RPMI8226 (cell line): ENCODE measurements at regions not wholly inside any gene's neighbourhood (a gene's known extent, or its start where the extent isn't known, plus 50 kb on each side); places are given as distances from the start of the nearest gene placed in this dataset.
A peak's percentile ranks its signal among the peaks of the same experiment; 100 is the strongest.

Experiments
- DNase-seq: peaks from one replicate; pipeline ENCODE4 v3.0.0-alpha.2; 2015

DNA sequence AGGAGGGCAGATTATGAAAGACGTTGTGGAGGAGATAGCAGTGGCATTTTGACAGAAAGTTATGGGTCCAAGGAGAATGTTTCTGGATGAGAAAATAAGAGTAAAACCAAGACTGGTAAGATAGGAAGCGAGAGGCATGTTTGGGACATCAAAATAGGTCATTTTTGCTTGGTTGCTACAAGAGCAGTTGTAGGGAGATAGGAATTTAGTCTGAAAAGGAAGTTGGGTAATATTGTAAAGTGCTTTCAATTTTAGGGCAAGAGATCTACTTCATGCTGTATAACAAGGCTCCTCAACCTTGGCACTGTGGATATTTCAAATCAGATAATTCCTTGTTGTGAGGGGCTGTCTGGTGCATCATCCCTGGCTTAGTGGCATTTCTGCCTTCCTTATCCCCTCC lies 118.0 kb upstream of the DPH6 start:
- DNase-seq, result no peak

DNA sequence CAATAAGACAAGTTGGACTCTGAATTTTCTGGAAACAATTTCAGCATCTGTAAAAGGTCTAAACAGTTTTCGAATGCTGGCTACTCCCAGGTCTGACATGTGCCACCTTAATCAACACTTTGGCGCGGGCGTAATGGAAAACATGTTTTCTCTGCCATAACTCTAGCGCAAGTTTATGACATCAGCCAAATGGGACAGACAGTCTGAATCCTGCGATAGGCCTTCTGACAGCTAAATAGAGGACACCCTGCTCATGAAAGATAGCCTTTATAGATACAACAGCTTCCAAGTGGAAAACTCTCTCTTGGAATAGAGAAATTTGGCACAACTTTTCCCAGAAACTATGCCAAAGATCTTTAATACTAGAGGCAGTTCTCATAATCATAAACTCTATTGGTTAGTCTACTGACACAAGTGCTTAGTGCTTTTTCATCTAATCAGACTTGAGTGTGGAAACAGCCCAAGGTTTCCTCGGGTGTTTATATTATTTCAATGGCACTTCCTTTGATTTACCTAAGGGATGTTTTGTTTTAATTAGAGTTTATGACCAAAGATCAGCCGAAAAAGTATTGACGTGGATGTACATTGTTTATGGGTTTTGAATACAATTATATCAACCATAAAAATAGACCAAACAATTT lies 120.1 kb upstream of the DPH6 start:
- DNase-seq, result no peak

DNA sequence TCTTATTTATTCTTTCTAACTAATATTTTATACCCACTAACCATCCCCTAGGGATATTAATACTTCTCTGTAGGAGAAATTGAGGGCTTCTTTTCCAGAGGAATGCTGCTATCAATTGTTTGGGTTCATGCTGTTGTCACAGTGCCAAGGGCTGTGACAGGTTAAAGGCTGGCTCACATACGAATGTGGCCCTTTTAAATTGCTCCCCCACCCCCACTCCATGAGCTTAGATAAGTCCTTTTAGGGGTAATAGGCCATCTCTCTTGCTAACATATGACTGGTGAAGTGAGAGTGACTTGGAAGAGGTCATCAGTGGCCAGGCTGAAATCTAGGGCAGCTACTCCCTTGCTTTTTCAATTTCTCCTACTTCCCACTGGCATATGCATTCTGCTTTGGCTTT lies 121.9 kb upstream of the DPH6 start:
- DNase-seq, result no peak

DNA sequence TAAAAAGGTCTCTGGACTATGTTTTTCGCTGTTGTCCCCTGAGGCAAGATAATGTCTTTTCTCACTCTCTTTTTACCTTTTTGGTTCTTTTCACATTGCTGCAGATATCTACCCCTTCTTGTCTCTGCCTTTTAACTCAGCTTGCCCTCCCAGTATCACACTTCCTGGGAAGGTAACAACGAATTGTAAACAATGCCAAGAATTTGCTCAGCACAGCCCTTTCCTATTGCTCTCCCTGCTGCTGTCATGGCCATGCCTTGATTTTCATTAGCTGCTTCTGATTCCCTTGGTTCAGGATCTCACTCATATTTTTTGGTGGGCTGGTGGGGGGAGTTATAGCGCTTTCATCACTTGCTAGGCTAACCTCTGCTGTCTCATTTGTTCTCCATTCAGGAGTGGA lies 123.1 kb upstream of the DPH6 start:
- DNase-seq, result no peak

DNA sequence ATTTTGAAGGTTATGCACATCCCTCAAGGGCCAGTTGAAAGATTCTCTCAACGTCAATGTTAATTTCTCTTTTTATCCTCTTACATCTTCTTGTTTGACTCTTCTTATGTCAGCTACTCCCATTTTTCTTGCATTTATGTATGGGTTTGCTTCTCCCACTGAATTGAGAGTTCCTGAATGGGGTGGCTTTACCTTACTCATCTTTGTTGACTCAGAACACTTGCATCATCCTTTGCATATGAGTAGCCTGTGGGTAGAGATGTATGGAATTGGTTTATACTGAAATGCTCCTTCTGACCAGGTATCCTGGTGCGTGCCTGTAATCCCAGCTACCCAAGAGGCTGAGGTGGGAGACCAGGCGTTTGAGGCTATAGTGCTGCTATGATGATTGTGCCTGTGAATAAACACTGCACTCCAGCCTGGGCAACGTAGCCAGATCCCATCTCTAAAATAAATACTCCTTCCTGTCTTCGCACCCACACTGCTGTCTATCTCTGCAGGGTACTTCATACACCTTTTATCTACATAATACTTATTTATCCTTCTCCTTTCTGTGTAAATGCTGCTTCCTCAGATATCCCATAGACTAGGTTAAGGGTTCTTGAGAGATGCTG lies 123.6 kb upstream of the DPH6 start:
- DNase-seq, result no peak

DNA sequence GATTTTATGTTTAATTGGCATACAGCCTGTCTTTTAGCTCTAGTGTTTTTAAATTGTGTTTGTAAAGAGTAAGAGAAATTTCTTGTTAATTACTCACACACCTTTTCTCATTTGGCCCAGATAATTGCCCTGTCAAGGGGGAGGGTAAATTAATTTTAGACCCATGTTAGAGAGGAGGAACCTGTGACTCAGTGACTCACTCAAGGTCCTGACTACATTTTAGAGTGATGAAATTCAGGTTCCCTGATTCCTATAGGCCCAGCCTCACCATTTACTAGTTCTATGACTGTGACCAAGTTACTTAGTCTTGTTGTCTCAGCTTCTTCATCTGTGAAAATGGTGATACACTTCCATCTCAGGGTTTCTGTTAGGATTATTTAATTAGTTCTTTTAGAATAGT lies 125.2 kb upstream of the DPH6 start:
- DNase-seq, result no peak

DNA sequence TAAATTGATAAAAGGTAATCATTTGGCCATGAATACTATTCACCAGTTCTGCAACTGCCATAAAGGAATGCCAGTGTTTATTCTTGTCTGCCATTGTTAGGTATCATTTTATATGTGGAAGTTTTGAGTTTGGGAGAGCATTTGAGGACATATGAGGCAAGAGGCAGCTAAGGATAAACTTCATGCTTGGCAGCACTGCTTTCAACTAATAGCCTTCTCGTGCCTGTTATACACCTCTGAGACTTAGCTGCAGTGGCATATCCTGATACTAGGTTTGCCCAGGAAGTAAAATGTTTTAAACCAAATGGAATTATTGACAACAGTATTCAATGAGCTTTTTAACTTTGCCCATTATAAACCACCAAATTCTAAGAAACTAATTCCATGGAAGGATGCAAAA lies 126.0 kb upstream of the DPH6 start:
- no peak for DNase-seq

DNA sequence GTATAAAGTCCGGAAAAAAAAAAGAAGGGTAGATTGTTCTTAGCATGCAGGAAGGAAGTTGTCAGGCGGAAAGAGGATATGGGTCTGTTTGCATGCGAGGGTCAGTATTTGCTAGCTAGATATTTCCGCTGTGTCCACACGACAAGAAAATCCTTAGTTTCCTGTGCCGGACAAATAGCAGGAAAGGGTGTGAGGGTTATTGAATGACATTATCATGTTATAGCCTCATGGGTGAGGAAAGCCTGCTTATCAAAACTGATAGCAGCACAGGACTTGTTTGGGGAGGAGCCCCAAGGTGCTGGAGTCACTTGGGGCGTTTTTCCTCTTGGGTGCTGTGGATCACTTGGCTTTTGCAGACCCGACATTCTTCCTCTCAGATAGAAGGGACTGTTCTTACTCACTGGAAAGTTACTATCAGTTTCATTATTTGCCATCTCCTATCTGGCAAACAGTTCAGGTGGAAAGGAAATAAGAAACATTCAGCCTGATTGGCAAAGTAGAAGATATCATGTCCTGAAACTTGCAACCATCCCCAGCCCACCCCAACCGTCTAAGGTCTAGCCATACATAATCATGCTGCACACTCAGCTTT lies 127.2 kb upstream of the DPH6 start:
- DNase-seq, result no peak

DNA sequence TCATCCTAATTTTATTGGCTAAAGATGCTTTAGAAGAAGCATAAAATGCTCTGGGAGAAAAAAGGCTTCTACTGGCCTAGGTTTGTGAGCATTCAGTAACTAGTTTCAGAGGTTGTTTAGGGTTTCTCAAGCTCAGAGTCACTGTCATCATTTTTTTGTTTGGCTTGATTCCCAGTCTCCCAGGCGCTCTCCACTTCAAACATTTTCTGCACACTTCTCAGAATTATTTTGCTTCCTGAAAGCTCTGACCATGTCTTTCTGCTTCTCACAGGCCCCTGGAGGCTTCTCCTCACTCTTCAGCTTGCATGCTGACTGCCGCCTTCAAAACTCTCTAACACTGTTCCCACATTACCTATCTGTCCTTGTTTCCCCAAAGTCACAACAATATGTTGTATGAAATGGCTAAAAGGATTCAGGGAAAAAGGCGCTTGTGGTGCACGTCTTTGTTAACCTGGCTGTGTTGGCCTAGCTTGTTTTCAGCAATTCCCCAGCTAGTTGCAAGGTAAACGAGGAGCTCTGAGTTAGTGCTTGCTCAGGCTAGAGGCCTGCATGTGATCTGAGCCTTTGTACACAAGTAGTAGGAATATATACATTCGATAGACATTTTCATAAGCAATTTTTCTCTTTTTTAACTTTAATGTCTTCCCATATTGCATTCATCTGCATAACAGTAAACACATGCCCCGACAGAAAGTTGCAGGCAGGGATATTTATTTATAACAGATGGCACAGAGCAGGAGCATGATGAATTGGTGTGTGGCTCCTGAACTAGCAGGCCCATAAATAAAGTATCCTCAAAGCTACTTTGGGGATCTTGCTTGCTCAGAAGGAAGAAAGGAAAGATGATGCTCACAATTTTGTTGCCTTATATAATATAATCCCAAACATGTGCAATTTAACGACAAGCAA lies 129.2 kb upstream of the DPH6 start:
- DNase-seq, result peak; percentile 59

DNA sequence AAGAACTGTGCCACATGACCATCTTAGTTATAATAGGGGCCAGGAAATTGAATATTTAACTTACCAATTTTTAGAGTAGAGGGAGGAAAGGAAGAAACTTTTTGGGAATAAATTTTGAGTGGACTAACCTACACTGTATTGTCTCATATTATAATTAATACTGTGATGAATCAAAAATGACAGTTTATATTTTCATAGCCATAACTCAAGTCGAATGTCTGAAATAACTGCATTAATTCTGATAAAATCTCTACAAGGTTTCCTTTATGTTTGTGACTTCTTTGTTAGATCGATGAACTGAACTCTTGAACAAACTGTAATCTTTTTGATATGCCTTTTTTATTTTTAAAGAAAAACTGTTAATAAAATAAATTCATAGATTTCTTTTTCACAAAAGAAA lies 132.8 kb upstream of the DPH6 start:
- DNase-seq, result no peak

DNA sequence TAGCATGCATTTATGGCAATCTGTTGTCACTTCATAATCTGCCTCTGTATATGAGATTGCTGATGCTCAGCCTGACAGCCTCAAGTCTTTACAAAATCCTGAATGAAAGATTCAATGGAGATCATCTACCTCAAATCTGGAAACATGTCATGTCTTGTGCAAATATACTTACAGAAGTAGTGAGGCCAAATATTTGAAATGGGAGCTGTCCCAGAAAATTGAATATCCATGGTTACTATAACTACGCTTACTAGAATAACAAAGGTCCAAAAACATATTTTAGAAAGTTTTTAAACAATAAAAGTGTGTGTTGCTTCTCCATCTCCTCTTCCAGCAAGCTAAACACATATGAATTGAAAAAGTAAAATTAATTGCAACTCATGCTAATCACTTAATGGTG lies 133.2 kb upstream of the DPH6 start:
- DNase-seq, result no peak

DNA sequence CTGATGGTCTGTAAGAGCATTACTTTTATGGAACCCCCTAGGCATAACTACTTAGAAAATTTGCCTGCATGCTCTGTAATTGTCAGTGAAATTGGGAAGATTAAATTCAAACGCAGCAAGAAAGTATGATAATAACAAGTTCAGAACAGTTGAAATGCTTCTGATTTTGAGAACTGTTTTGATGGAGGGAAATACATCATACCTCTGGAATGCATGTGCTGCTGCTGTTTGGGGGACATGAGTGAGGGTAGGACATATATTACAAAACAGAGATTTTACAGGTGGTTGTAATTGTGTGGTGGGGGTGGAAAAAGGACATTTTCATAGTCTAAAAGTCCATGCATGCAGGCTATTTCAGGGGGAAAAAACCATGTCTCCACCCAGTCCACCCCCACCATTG lies 135.0 kb upstream of the DPH6 start:
- no peak for DNase-seq

DNA sequence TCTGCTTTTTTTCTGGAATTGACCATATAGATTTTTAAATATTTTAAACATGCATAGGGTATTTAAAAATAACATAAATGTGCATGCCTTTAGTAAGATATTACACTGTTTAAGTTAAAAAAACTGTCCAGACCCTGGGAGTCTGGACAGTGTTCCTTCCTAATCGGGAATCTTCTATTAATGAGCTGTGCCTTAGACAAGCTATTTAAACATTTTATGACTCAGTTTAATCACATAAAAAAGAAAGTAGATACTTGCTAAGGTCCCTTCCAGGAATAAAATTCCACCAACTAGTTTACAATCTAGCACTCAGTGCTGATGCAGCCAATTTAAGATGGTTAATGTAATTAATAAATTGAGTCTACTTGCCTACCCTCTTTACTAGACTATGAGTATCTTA lies 140.4 kb upstream of the DPH6 start:
- no peak for DNase-seq

DNA sequence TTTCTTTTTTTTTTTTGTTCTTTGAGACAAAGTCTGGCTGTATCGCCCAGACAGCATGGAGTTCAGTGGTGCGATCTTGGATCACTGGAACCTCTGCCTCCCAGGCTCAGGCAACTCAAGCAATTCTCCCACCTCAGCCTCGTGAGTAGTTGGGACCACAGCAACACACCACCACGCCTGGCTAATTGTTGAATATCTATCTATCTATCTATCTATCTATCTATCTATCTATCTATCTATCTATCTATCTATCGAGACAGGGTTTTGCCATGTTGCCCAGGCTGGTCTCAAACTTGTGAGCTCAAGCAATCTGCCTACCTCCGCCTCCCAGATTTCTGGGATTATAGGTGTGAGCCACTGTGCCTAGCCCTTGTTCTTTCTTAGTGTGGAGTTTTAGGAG lies 143.3 kb upstream of the DPH6 start:
- no peak for DNase-seq

DNA sequence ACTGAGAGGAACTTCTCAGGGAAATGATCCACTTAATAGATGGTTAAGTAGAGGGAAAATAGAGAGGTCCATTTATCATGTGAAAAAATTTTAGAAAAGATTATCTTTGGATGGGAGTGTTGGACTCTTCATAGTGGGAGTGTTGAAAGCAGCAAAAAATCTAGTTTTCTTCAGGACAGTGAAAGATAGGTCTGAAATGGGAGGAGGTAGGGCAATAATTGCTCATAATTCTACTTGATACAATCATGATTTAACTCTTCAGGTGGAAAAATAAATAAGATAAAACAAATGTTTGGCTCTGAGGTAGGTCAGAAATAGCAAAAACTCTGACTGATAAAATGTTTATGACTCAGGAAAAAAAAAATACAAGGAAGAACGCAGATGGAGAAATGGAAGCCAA lies 144.1 kb upstream of the DPH6 start:
- no peak for DNase-seq

DNA sequence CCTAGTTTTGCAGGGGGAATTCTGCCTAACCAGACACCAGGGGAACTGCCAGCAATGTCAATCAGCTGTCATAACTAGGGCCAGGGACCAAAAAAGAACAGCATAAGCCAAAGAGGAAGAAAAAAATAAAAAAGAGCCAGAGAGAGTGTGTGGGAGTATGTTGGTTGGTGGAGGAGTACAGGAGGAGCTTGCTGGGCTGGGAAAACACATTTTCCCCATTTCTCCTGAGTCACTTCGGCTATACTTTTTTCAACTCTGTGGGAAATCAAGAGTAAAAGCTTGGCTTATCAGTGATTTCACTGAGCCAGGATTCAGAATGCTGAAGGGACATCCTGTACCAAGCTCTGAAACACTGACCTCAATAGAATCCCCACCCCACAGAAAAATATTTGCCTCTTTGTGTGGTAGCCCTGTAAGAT lies 144.7 kb upstream of the DPH6 start:
- no peak for DNase-seq

DNA sequence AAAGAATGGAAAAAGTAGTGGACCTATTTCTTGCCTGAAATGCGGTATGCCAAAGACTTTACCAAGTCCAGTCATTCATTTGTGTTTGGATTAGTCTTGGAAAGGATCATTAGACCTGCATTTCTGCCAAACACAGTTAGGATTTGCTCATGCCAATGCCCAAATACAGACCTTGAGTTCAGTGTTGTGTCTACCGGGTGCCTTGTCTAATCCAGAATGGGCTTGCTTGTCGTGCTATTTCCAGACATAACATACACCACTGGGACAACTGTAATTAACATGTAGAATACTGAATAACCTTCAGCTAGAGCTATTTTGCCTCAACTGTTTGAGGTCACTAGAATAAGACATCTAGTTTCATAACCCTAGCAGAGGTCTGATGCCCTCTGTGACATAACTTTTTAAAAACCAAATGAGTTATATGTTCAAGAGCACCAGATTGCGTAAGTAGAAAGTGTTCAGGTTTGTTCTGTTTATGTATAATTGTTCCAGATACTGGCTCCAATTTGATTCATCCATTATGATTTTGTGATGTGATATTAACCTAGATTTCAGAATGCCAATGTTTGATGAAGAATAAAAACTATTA lies 145.3 kb upstream of the DPH6 start:
- no peak for DNase-seq

DNA sequence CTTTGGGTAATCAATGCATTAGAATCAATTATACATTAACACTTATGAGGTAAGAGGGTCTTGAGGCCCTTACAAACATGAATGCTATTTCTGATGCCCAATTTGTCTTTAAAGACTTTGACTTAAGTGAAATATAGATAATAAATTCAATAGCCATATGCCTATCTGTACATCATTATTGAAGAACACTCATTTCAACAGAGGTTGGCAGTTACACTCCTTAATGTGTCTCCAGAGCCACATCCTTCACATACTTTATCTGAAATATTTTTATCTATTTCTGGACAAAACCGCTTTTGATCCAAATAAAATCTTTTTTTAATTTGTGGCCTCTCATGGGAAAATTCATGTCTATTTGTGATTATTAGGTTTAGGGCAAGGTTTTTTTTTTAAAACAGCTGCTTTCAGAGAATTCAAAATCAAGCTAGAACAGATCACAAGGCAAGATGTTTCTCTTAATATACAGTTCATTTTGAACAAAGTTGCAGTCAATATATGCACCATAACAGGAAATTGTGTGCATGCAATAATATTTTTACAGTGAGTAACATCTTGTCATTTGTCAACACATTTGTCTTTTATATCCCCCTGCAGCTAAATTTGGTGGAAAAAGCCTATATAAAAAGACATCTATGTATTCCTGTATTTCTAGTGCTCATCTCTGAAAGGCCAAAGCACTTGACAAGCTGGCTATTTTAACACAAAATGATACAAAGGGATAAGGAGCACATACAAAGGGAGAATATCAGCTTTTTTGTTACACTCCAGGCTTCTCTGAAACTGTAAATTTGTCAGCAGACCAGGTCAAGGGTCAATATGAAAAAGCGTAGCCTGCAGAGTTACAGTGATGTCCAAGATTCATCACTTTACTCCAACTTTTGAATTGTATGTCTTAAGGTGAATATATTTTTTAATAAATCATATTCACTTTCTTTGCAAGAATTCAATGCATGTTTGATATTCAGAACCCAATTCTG lies 146.2 kb upstream of the DPH6 start:
- no peak for DNase-seq

DNA sequence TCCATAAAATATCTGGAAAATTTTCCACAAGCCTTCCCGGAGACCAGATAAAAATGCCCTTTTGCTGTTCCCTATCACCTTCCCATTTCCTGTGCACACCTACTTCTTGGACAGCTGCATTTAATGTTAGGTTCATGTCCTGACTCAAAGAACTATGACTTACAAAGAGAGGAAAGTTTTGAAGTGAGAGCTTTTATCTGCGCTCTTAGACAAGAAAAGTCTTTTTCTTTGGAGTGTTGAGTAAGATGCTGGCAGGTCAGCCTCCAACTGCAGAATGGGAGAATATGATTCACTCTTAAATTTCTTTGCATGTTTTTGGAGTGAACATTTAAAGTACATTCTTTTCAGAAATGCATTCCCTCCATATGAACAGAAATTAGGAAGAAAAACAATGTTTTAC lies 147.3 kb upstream of the DPH6 start:
- no peak for DNase-seq

DNA sequence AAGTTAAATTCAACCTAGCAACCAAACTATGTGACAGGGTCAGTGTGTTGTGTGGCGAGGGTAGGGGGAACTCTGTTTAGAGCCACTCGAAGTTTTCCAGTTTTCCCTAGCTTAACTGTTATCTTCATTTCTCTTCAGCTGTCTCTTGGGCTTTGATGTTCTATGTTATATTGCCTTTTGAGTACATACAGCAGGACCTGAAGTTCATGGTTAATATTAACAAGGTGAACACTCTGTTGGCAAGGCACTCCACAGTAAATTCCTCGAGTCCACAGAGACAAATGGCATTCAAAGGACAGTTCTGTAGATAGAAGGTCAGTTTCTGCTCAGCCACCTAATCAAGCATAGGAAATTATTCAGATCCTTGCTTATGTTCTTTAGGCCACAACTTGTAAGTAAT lies 147.9 kb upstream of the DPH6 start:
- DNase-seq, result no peak

DNA sequence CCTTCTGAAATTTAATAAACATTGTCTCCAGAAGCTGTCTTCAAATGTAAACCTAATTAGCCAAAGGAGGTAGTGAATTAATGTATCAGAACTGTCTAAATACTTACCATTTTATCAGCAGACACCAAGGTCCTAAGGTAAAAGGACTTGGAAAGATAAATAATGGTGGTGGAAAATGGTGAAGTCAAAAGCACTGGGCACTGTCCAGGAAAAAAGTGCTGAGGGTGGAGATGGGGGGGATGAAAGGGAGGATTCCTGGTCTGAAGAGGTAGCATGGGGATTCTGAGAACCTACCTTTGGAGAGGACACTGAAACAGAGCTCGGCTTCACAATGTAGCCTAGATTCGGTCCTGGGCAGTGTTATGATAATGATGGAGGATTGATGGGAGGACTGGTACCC lies 149.0 kb upstream of the DPH6 start:
- no peak for DNase-seq

DNA sequence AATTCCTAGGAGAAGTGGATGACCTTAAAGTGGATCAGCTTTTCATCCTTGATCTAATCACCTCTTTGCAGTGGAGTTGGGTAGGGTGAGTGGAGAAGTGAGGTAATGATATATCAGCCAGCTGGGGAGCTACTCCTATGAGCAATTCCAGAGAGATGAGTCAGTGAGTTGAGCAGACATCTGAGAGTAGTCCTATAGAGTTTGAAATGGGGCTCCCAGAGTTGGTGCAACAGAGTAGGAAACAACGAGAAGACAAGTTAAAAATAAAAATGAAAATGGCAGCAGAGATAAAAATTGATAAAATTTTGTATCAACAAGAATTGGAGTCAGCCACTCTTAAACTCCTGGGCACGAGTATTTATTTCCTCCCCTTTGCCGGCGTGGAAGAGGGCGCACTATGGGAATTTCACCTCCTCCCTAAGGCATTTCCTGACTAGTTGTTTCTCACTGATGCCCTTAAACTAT lies 150.8 kb upstream of the DPH6 start:
- DNase-seq, result no peak
